ENCODE measurements at regions not wholly inside any gene's neighbourhood (a gene's known extent, or its start where the extent isn't known, plus 50 kb on each side); places are given as distances from the start of the nearest gene placed in this dataset.
"Not testable (repeated sequence)": the region's sequence is repeated elsewhere in the genome, so short reads cannot be mapped to it uniquely, and the experiment has no call there.

- DNase-seq (ENCODE audit: low spot score): no peak
Observed at GRCh38 chr1:212495766-212496494, 63.2 kb downstream of the NENF start.

- no peak for DNase-seq (ENCODE audit: low spot score)
Observed at GRCh38 chr1:212496682-212497081, 64.0 kb downstream of the NENF start.

- DNase-seq (ENCODE audit: low spot score): no peak
Observed at GRCh38 chr1:212497553-212497952, 64.8 kb downstream of the NENF start.

GRCh38 chr1:212498283-212499040 lies 65.7 kb downstream of the NENF start:
- no peak for DNase-seq (ENCODE audit: low spot score)

GRCh38 chr1:212500351-212500750 lies 67.6 kb downstream of the NENF start:
- no peak for DNase-seq (ENCODE audit: low spot score)

GRCh38 chr1:212500983-212501382 lies 68.3 kb downstream of the NENF start:
- no peak for DNase-seq (ENCODE audit: low spot score)

GRCh38 chr1:212503714-212504113 lies 71.0 kb downstream of the NENF start:
- no peak for DNase-seq (ENCODE audit: low spot score)

GRCh38 chr1:212504171-212504803 lies 71.6 kb downstream of the NENF start:
- no peak for DNase-seq (ENCODE audit: low spot score)

GRCh38 chr1:212506666-212507065 lies 73.9 kb downstream of the NENF start:
- DNase-seq (ENCODE audit: low spot score): no peak

- DNase-seq (ENCODE audit: low spot score): no peak
Observed at GRCh38 chr1:212507369-212507768, 74.6 kb downstream of the NENF start.

GRCh38 chr1:212512816-212513559 lies 80.3 kb downstream of the NENF start:
- peak; percentile 81 for DNase-seq (ENCODE audit: low spot score)

GRCh38 chr1:212513586-212513985 lies 80.9 kb downstream of the NENF start:
- DNase-seq (ENCODE audit: low spot score): peak; percentile 9

- DNase-seq (ENCODE audit: low spot score): peak; percentile 70
Observed at GRCh38 chr1:212514056-212514614, 81.4 kb downstream of the NENF start.

- DNase-seq (ENCODE audit: low spot score): no peak
Observed at GRCh38 chr1:212514782-212515181, 82.1 kb downstream of the NENF start.

GRCh38 chr1:212515329-212515760 lies 82.6 kb downstream of the NENF start:
- peak; percentile 63 for DNase-seq (ENCODE audit: low spot score)

GRCh38 chr1:212516012-212516411 lies 83.3 kb downstream of the NENF start:
- not testable (repeated sequence) for DNase-seq (ENCODE audit: low spot score)

GRCh38 chr1:212518188-212519054 lies 85.7 kb downstream of the NENF start:
- DNase-seq (ENCODE audit: low spot score): peak; percentile 39

- DNase-seq (ENCODE audit: low spot score): no peak
Observed at GRCh38 chr1:212519131-212519530, 86.4 kb downstream of the NENF start.

- no peak for DNase-seq (ENCODE audit: low spot score)
Observed at GRCh38 chr1:212520299-212520698, 87.6 kb downstream of the NENF start.

- no peak for DNase-seq (ENCODE audit: low spot score)
Observed at GRCh38 chr1:212520746-212521145, 87.8 kb upstream of the ATF3 start.
